Anterior cingulate cortex (tissue), 58 donors: ENCODE measurements at regions not wholly inside any gene's neighbourhood (a gene's known extent, or its start where the extent isn't known, plus 50 kb on each side); places are given as distances from the start of the nearest gene placed in this dataset.

ENCODE experiments used
- DNase-seq, 58 donors: peaks; one replicate each; lab custom pipeline; 2025; lab: John Stamatoyannopoulos, UW

GRCh38 chr1:47572731-47573430 lies 135.0 kb downstream of the FOXD2 start:
- DNase-seq: peak in 52 of 58 donors; percentile 7 to 94 (median 62)

- DNase-seq: no peak
Observed at GRCh38 chr1:47574451-47575165, 136.8 kb downstream of the FOXD2 start.

GRCh38 chr1:47575855-47576757 lies 138.3 kb downstream of the FOXD2 start:
- no peak for DNase-seq

GRCh38 chr1:47576758-47577115 lies 138.9 kb downstream of the FOXD2 start:
- DNase-seq: no peak

GRCh38 chr1:47577303-47578025 lies 139.6 kb downstream of the FOXD2 start:
- DNase-seq: peak in 1 of 58 donors; percentile 33

GRCh38 chr1:47578026-47578720 lies 140.3 kb downstream of the FOXD2 start:
- DNase-seq: peak in 35 of 58 donors; percentile 7 to 65 (median 26)

- peak in 2 of 58 donors; percentile 38 to 53 for DNase-seq
Observed at GRCh38 chr1:47578721-47579419, 141.0 kb downstream of the FOXD2 start.

- DNase-seq: no peak
Observed at GRCh38 chr1:47579809-47580208, 142.0 kb downstream of the FOXD2 start.

- no peak for DNase-seq
Observed at GRCh38 chr1:47580451-47580995, 142.7 kb downstream of the FOXD2 start.

GRCh38 chr1:47582891-47583608 lies 145.2 kb downstream of the FOXD2 start:
- DNase-seq: no peak

- peak in 29 of 58 donors; percentile 5 to 64 (median 25) for DNase-seq
Observed at GRCh38 chr1:47584249-47584648, 146.4 kb downstream of the FOXD2 start.

GRCh38 chr1:47585141-47585902 lies 147.5 kb downstream of the FOXD2 start:
- no peak for DNase-seq

- DNase-seq: no peak
Observed at GRCh38 chr1:47587891-47588582, 150.2 kb downstream of the FOXD2 start.

- DNase-seq: no peak
Observed at GRCh38 chr1:47590523-47591225, 152.8 kb downstream of the FOXD2 start.

- DNase-seq: no peak
Observed at GRCh38 chr1:47591801-47592200, 154.0 kb downstream of the FOXD2 start.
